ENCODE measurements at regions not wholly inside any gene's neighbourhood (a gene's known extent, or its start where the extent isn't known, plus 50 kb on each side); places are given as distances from the start of the nearest gene placed in this dataset.

GRCh38 chr12:127257366-127257935 is 1009.5 kb upstream of the TMEM132C start:
- Histone ChIP-seq H3K27ac (no peak overlapping the region), H3K36me3 (no peaks in the 10 kb centered on the region), H3K4me3 (no peak overlapping the region), H3K4me1 (replicated peaks) (no peaks in the 10 kb centered on the region), H3K27me3 (replicated peaks; ENCODE audit: insufficient read depth) (no peaks in the 10 kb centered on the region), H3K9me3 (no peaks in the 10 kb centered on the region)
- WGBS: 73% methylated on average over 5 of the region's 5 CpGs
- DNase-seq (ENCODE audit: low spot score): no peak
- intact Hi-C loops (cut with DNase I): no loop called here
- TF ChIP-seq POLR2AphosphoS5 (IDR thresholded peaks at IDR 0.05) (no peak), POLR2A (IDR thresholded peaks at IDR 0.05) (no peak)
- TF ChIP-seq, protein P1, sequence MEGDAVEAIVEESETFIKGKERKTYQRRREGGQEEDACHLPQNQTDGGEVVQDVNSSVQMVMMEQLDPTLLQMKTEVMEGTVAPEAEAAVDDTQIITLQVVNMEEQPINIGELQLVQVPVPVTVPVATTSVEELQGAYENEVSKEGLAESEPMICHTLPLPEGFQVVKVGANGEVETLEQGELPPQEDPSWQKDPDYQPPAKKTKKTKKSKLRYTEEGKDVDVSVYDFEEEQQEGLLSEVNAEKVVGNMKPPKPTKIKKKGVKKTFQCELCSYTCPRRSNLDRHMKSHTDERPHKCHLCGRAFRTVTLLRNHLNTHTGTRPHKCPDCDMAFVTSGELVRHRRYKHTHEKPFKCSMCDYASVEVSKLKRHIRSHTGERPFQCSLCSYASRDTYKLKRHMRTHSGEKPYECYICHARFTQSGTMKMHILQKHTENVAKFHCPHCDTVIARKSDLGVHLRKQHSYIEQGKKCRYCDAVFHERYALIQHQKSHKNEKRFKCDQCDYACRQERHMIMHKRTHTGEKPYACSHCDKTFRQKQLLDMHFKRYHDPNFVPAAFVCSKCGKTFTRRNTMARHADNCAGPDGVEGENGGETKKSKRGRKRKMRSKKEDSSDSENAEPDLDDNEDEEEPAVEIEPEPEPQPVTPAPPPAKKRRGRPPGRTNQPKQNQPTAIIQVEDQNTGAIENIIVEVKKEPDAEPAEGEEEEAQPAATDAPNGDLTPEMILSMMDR (IDR thresholded peaks at IDR 0.05): no peak

DNA sequence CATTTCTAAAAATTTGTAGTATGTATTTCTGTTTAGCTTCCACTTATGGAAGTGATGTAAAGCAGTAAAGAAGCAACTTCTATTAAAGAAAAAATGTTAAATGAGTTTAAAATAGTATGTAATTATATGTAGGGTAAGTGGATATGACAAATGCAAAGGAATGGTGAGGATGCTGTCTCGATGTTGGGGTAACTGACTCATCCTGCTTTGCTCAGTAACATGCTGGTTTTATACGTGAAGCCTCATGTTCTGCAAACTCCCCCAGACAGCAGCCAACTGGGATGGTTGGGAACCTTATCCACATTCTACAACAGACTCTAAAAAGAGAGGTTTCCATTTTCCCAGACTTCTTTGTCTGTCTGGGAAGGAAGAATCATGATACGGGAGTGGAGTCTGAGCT is 1006.4 kb upstream of the TMEM132C start:
- Histone ChIP-seq H3K4me1 (replicated peaks) (no peaks in the 10 kb centered on the region), H3K27me3 (replicated peaks; ENCODE audit: insufficient read depth) (no peaks in the 10 kb centered on the region), H3K36me3 (no peaks in the 10 kb centered on the region), H3K9me3 (no peaks in the 10 kb centered on the region), H3K27ac (no peak overlapping the region), H3K4me3 (no peak overlapping the region)
- 91% methylated on average over 3 of the region's 3 CpGs for WGBS
- TF ChIP-seq, protein P1 (IDR thresholded peaks at IDR 0.05): no peak
- no peak for TF ChIP-seq POLR2AphosphoS5 (IDR thresholded peaks at IDR 0.05)
- TF ChIP-seq POLR2A (IDR thresholded peaks at IDR 0.05): no peak
- intact Hi-C loops (cut with DNase I): loop anchor here (2.0 kb wide), 1 partner anchor 40 kb away; no protein-coding TSS in a partner anchor
- no peak for DNase-seq (ENCODE audit: low spot score)

GRCh38 chr12:127260999-127261398 is 1006.0 kb upstream of the TMEM132C start:
- no peaks in the 10 kb centered on the region for H3K27me3 ChIP-seq (replicated peaks; ENCODE audit: insufficient read depth)
- H3K4me3 ChIP-seq: no peak overlapping the region
- H3K9me3 ChIP-seq: no peaks in the 10 kb centered on the region
- no peaks in the 10 kb centered on the region for H3K4me1 ChIP-seq (replicated peaks)
- no peak for DNase-seq (ENCODE audit: low spot score)
- intact Hi-C loops (cut with DNase I): loop anchor here (2.0 kb wide), 1 partner anchor 40 kb away; no protein-coding TSS in a partner anchor
- H3K36me3 ChIP-seq: no peaks in the 10 kb centered on the region
- 83% methylated on average over 7 of the region's 7 CpGs for WGBS
- no peak overlapping the region for H3K27ac ChIP-seq
- TF ChIP-seq, protein P1 (IDR thresholded peaks at IDR 0.05): no peak
- TF ChIP-seq POLR2AphosphoS5 (IDR thresholded peaks at IDR 0.05): no peak
- no peak for TF ChIP-seq POLR2A (IDR thresholded peaks at IDR 0.05)

DNA sequence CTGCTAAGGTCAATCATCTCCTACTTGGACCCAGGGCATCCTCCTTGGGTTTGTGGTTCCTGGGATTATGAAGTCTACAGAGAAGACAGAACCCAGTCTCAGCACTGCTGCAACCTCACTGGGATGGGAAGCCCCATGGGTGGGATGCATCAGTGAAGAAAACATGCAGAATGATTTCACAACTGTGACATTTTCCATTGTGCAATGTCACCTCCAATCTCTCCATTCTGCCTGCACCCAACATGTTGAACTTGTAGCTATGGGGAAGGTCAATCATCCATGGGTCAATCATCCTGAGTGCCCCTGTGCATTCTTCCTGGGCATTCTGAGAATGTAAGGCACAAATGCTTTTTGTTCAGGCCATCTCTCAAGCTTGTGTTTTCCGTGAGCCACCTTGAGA is 1004.4 kb upstream of the TMEM132C start:
- Histone ChIP-seq H3K27me3 (replicated peaks; ENCODE audit: insufficient read depth) (no peaks in the 10 kb centered on the region), H3K9me3 (no peaks in the 10 kb centered on the region), H3K36me3 (no peaks in the 10 kb centered on the region), H3K4me3 (no peak overlapping the region), H3K4me1 (replicated peaks) (no peaks in the 10 kb centered on the region), H3K27ac (no peak overlapping the region)
- TF ChIP-seq POLR2AphosphoS5 (IDR thresholded peaks at IDR 0.05): no peak
- no peak for TF ChIP-seq POLR2A (IDR thresholded peaks at IDR 0.05)
- TF ChIP-seq, protein P1 (IDR thresholded peaks at IDR 0.05): no peak
- no peak for DNase-seq (ENCODE audit: low spot score)
- intact Hi-C loops (cut with DNase I): no loop called here
- WGBS: 93% methylated on average over 1 of the region's 1 CpG

DNA sequence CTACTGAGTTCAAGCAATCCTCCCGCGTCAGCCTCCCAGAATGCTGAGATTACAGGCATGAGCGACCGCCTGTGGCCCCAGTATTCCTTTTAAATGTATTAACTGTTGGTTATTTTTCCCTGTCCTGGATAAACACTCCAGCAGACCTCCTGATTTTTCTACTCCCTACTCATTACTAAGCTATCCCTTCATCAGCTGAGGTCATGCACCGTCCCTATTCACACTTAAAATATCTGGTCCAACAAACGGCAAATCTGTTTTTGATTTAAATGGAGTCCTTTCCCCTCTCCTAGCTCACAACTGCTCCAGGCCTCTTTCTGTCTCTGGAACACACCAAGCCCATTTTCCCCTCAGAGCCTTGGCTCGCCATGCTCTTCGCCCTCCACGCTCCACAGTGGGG is 1003.3 kb upstream of the TMEM132C start:
- Histone ChIP-seq H3K36me3 (no peaks in the 10 kb centered on the region), H3K27me3 (replicated peaks; ENCODE audit: insufficient read depth) (no peaks in the 10 kb centered on the region), H3K4me1 (replicated peaks) (no peaks in the 10 kb centered on the region), H3K4me3 (no peak overlapping the region), H3K27ac (no peak overlapping the region), H3K9me3 (no peaks in the 10 kb centered on the region)
- WGBS: 90% methylated on average over 9 of the region's 9 CpGs
- TF ChIP-seq, protein P1 (IDR thresholded peaks at IDR 0.05): no peak
- TF ChIP-seq POLR2AphosphoS5 (IDR thresholded peaks at IDR 0.05) (no peak), POLR2A (IDR thresholded peaks at IDR 0.05) (no peak)
- intact Hi-C loops (cut with DNase I): no loop called here
- DNase-seq (ENCODE audit: low spot score): no peak

Data from prostate gland (tissue), 2 donors.